ENCODE measurements at regions not wholly inside any gene's neighbourhood (a gene's known extent, or its start where the extent isn't known, plus 50 kb on each side); places are given as distances from the start of the nearest gene placed in this dataset.

DNA sequence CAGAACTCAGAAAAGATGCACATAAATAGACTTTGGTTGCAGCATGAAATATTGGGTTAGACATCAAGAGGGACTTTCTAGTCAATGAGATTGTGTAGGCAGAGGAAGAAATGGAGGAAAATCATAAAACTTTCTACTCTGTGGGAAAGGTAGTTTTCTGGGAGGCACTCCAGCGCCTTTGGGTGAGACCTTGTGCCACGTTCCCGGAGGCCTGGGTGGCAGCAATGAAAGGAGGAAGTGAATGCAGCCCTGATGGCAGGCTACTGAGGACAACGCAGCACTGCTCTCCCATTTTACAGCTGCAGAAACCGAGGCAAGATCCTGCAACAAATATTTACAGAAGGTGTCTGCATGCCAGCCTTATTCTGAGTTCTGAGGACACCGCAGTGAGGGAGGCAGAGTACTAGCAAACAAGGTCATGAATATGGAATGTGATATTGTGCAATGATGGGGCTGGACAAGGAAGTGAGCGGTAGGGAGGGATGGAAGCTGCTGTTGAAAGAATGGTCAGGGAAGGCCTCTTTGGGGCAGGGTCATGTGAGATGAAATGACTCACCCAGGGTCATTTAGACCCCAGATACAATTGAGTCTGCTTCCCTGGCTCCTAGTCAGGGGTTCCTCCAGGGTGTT is 159.1 kb downstream of the TFAP2C start:
- CTCF ChIA-PET: interaction anchor here (0.6 to 1.0 kb wide), 2 partner anchors 16 to 429 kb away, joined by 3 to 4 read pairs; partner anchors contain the start of gene FAM210B
- no TSS peak for BruUV-seq (replicated peaks)
- peak; percentile 76 for DNase-seq
- Mint-ChIP-seq H3K9me3 (ENCODE audit: low read depth, unreplicated experiment) (no peaks in the 10 kb centered on the region), H3K4me1 (ENCODE audit: low read depth, unreplicated experiment) (peaks cover 21% of the 10 kb centered on the region), H3K36me3 (ENCODE audit: insufficient read depth, unreplicated experiment) (peaks cover 11% of the 10 kb centered on the region), H3K4me3 (ENCODE audit: low read depth, unreplicated experiment) (peak overlapping the region; percentile 18), H3K27ac (ENCODE audit: unreplicated experiment) (peak overlapping the region; percentile 83), H3K27me3 (ENCODE audit: unreplicated experiment) (peaks cover 22% of the 10 kb centered on the region)
- TF ChIP-seq, protein P1, sequence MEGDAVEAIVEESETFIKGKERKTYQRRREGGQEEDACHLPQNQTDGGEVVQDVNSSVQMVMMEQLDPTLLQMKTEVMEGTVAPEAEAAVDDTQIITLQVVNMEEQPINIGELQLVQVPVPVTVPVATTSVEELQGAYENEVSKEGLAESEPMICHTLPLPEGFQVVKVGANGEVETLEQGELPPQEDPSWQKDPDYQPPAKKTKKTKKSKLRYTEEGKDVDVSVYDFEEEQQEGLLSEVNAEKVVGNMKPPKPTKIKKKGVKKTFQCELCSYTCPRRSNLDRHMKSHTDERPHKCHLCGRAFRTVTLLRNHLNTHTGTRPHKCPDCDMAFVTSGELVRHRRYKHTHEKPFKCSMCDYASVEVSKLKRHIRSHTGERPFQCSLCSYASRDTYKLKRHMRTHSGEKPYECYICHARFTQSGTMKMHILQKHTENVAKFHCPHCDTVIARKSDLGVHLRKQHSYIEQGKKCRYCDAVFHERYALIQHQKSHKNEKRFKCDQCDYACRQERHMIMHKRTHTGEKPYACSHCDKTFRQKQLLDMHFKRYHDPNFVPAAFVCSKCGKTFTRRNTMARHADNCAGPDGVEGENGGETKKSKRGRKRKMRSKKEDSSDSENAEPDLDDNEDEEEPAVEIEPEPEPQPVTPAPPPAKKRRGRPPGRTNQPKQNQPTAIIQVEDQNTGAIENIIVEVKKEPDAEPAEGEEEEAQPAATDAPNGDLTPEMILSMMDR (IDR thresholded peaks at IDR 0.05; ENCODE audit: unreplicated experiment): no peak
- intact Hi-C loops (cut with micrococcal nuclease; ENCODE audit: unreplicated experiment): loop anchor here (10.0 kb wide), 1 partner anchor 233 kb away; no protein-coding TSS in a partner anchor

GRCh38 chr20:56788671-56789610 is 159.8 kb downstream of the TFAP2C start:
- DNase-seq: no peak
- Mint-ChIP-seq H3K4me3 (ENCODE audit: low read depth, unreplicated experiment) (peak overlapping the region; percentile 18), H3K4me1 (ENCODE audit: low read depth, unreplicated experiment) (peaks cover 21% of the 10 kb centered on the region), H3K27me3 (ENCODE audit: unreplicated experiment) (peaks cover 25% of the 10 kb centered on the region), H3K9me3 (ENCODE audit: low read depth, unreplicated experiment) (no peaks in the 10 kb centered on the region), H3K27ac (ENCODE audit: unreplicated experiment) (peak overlapping the region; percentile 83), H3K36me3 (ENCODE audit: insufficient read depth, unreplicated experiment) (peaks cover 11% of the 10 kb centered on the region)
- TF ChIP-seq, protein P1 (IDR thresholded peaks at IDR 0.05; ENCODE audit: unreplicated experiment): no peak
- BruUV-seq (replicated peaks): no TSS peak
- CTCF ChIA-PET: interaction anchor here (0.6 to 1.0 kb wide), 2 partner anchors 16 to 430 kb away, joined by 3 to 4 read pairs; partner anchors contain the start of gene FAM210B
- intact Hi-C loops (cut with micrococcal nuclease; ENCODE audit: unreplicated experiment): loop anchor here (10.0 kb wide), 1 partner anchor 234 kb away; no protein-coding TSS in a partner anchor

DNA sequence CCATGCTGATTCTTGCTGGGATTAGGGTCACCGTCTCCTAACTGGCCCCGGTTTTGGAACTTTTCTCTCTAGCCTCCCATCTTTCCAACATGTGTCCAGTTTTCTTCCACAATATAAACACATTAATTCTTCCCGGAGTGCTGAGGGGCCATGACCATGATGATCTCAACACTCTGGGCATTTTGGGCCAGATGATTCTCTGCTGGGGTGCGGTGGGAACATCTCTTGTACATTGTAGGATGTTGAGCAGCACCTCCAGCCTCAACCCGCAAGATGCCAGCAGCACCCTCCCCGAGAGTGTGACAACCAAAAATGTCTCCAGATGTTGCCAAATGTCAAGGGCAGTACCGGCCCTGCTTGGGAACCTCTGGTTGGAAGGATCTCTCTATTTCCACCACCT is 164.8 kb downstream of the TFAP2C start:
- BruUV-seq (replicated peaks): no TSS peak
- TF ChIP-seq, protein P1 (IDR thresholded peaks at IDR 0.05; ENCODE audit: unreplicated experiment): no peak
- H3K9me3 Mint-ChIP-seq (ENCODE audit: low read depth, unreplicated experiment): no peaks in the 10 kb centered on the region
- peaks cover 6% of the 10 kb centered on the region for H3K4me1 Mint-ChIP-seq (ENCODE audit: low read depth, unreplicated experiment)
- H3K36me3 Mint-ChIP-seq (ENCODE audit: insufficient read depth, unreplicated experiment): no peaks in the 10 kb centered on the region
- CTCF ChIA-PET: no interaction called here
- H3K4me3 Mint-ChIP-seq (ENCODE audit: low read depth, unreplicated experiment): no peak overlapping the region
- no peak for DNase-seq
- intact Hi-C loops (cut with micrococcal nuclease; ENCODE audit: unreplicated experiment): no loop called here
- no peak overlapping the region for H3K27ac Mint-ChIP-seq (ENCODE audit: unreplicated experiment)
- peaks cover 51% of the 10 kb centered on the region for H3K27me3 Mint-ChIP-seq (ENCODE audit: unreplicated experiment)

DNA sequence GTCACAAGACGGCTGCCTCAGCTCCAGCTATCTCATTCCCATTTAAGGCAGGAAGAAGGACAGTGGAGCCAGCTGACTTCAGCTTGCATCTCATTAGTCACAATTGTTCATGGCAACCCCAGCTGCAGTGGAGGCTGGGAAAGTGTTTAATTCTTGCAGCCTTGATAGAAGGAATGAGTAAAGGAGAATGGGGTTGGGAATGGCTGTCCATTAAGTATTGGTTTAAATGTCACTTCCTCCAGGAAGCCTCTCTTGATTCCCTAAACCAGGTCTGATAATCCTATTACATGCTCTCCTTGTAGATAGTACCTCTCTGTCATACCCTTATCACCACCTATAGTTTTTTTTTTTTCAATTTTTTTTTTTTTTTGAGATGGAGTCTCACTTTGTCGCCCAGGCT is 166.4 kb downstream of the TFAP2C start:
- Mint-ChIP-seq H3K27ac (ENCODE audit: unreplicated experiment) (no peak overlapping the region), H3K27me3 (ENCODE audit: unreplicated experiment) (peaks cover 67% of the 10 kb centered on the region), H3K4me1 (ENCODE audit: low read depth, unreplicated experiment) (no peaks in the 10 kb centered on the region), H3K4me3 (ENCODE audit: low read depth, unreplicated experiment) (no peak overlapping the region), H3K36me3 (ENCODE audit: insufficient read depth, unreplicated experiment) (no peaks in the 10 kb centered on the region), H3K9me3 (ENCODE audit: low read depth, unreplicated experiment) (no peaks in the 10 kb centered on the region)
- DNase-seq: no peak
- intact Hi-C loops (cut with micrococcal nuclease; ENCODE audit: unreplicated experiment): no loop called here
- CTCF ChIA-PET: no interaction called here
- TF ChIP-seq, protein P1 (IDR thresholded peaks at IDR 0.05; ENCODE audit: unreplicated experiment): no peak
- BruUV-seq (replicated peaks): no TSS peak
